AG08395 (cell line): ENCODE measurements at regions not wholly inside any gene's neighbourhood (a gene's known extent, or its start where the extent isn't known, plus 50 kb on each side); places are given as distances from the start of the nearest gene placed in this dataset.
"Not testable (repeated sequence)": the region's sequence is repeated elsewhere in the genome, so short reads cannot be mapped to it uniquely, and the experiment has no call there.

ENCODE experiments used
- DNase-seq: peaks from one replicate; pipeline ENCODE4 v3.0.0; 2012; ENCODE audit warnings: mixed read lengths, low spot score

- no peak for DNase-seq
Observed at GRCh38 chr7:27418541-27418940, 175.9 kb downstream of the EVX1 start.

- no peak for DNase-seq
Observed at GRCh38 chr7:27419581-27420177, 177.1 kb downstream of the EVX1 start.

GRCh38 chr7:27420702-27421101 lies 178.1 kb downstream of the EVX1 start:
- no peak for DNase-seq

GRCh38 chr7:27423290-27423689 lies 180.7 kb downstream of the EVX1 start:
- no peak for DNase-seq

GRCh38 chr7:27423821-27424220 lies 181.2 kb downstream of the EVX1 start:
- no peak for DNase-seq

GRCh38 chr7:27424231-27424630 lies 181.6 kb downstream of the EVX1 start:
- no peak for DNase-seq

GRCh38 chr7:27424749-27425148 lies 182.1 kb downstream of the EVX1 start:
- DNase-seq = no peak

GRCh38 chr7:27427416-27427815 lies 184.8 kb downstream of the EVX1 start:
- no peak for DNase-seq

- DNase-seq = no peak
Observed at GRCh38 chr7:27430105-27430504, 187.5 kb downstream of the EVX1 start.

- DNase-seq = no peak
Observed at GRCh38 chr7:27431465-27431864, 188.9 kb downstream of the EVX1 start.

- DNase-seq = no peak
Observed at GRCh38 chr7:27433581-27433980, 191.0 kb downstream of the EVX1 start.

GRCh38 chr7:27434756-27435400 lies 192.3 kb downstream of the EVX1 start:
- no peak for DNase-seq

- DNase-seq = peak; percentile 12
Observed at GRCh38 chr7:27435461-27435860, 192.9 kb downstream of the EVX1 start.

- DNase-seq = no peak
Observed at GRCh38 chr7:27438881-27439589, 196.4 kb downstream of the EVX1 start.

GRCh38 chr7:27442455-27442854 lies 199.9 kb downstream of the EVX1 start:
- peak; percentile 50 for DNase-seq

- not testable (repeated sequence) for DNase-seq
Observed at GRCh38 chr7:27449046-27449445, 206.4 kb downstream of the EVX1 start.

GRCh38 chr7:27453702-27454405 lies 208.8 kb downstream of the HIBADH start:
- DNase-seq = no peak

- DNase-seq = not testable (repeated sequence)
Observed at GRCh38 chr7:27457120-27457519, 205.6 kb downstream of the HIBADH start.

GRCh38 chr7:27457603-27458565 lies 204.8 kb downstream of the HIBADH start:
- not testable (repeated sequence) for DNase-seq

GRCh38 chr7:27459021-27459730 lies 203.5 kb downstream of the HIBADH start:
- DNase-seq = peak; percentile 32

GRCh38 chr7:27459731-27460053 lies 203.0 kb downstream of the HIBADH start:
- peak; percentile 52 for DNase-seq
